K562 (cell line): ENCODE measurements at regions not wholly inside any gene's neighbourhood (a gene's known extent, or its start where the extent isn't known, plus 50 kb on each side); places are given as distances from the start of the nearest gene placed in this dataset.

Experiments used
- ATAC-seq: fragments of 200-7000 bp; cut with Tn5 transposase; 3 replicates; pipeline ENCODE4 v1.9.1; 2020; ENCODE audit warnings: moderate library complexity
- BruUV-seq: library from RNA; stranded (reverse); fragments of 400-500 nt; replicated peaks from 2 replicates; lab custom pipeline; 2021; lab: Mats Ljungman, UMichigan
- CTCF ChIA-PET: fragments of 300-600 bp; formaldehyde crosslinking; extraction: SDS; loops from one replicate; lab custom pipeline; 2021; ENCODE audit warnings: low intra/inter-chr PET ratio; lab: Yijun Ruan, JAX
- POLR2A ChIA-PET: fragments of 300-600, 350-650 bp; sonication (Branson Sonifier 250); formaldehyde crosslinking; extraction: SDS; loops from one replicate; lab custom pipeline; 2021; ENCODE audit warnings: antibody characterized with exemption, inconsistent platforms; lab: Yijun Ruan, JAX
- DNase-seq, 4 experiments: peaks; one replicate each; pipeline versions ENCODE4 v3.0.0 to v3.0.0-alpha.2; 2011 to 2018; ENCODE audit warnings: low spot score in 3 of 4, mixed read lengths in 3 of 4; ENCODE audit errors: extremely low read depth in 1 of 4
- FAIRE-seq: peaks from 2 replicates; lab custom pipeline; 2011; peaks lifted over from hg19 to GRCh38; lab: Jason Lieb, UNC
- H2AFZ ChIP-seq: 2 replicates; pipeline ENCODE4 v1.6.0; 2011; ENCODE audit warnings: low read depth, low read length, control low read depth, inconsistent platforms
- H3K27ac ChIP-seq: fragments of 200-600 bp; 3 replicates; pipeline ENCODE4 v1.8.0; 2011; ENCODE audit warnings: low read depth, mild to moderate bottlenecking, control low read depth, inconsistent platforms, low read length, moderate library complexity, mixed read lengths; ENCODE audit errors: extremely low read depth
- H3K27me3 ChIP-seq, 2 experiments: fragments of 300-600 bp in 1 of 2; 2 replicates in 1 of 2; 3 replicates in 1 of 2; pipeline versions ENCODE4 v1.6.0 to v1.8.0; 2011; ENCODE audit warnings: inconsistent platforms in 2 of 2, low read length in 2 of 2, mild to moderate bottlenecking in 1 of 2, mixed read lengths in 1 of 2, moderate library complexity in 1 of 2; ENCODE audit not compliant: control insufficient read depth in 2 of 2, insufficient read depth in 2 of 2
- H3K36me3 ChIP-seq: fragments of 300-600 bp; 3 replicates; pipeline ENCODE4 v1.8.0; 2011; ENCODE audit warnings: mild to moderate bottlenecking, low read length, inconsistent platforms; ENCODE audit not compliant: control insufficient read depth, insufficient read depth
- H3K4me1 ChIP-seq, 2 experiments: fragments of 200-600 bp in 1 of 2; replicated peaks in 1 of 2; 2 replicates in 1 of 2; 3 replicates in 1 of 2; pipeline versions ENCODE4 v1.5.1 to v1.8.0; 2011; ENCODE audit warnings: inconsistent platforms in 2 of 2, low read length in 2 of 2, mild to moderate bottlenecking in 1 of 2, mixed read lengths in 1 of 2, moderate library complexity in 1 of 2; ENCODE audit not compliant: control insufficient read depth in 2 of 2, insufficient read depth in 2 of 2
- H3K4me2 ChIP-seq: 2 replicates; pipeline ENCODE4 v1.6.1; 2011; ENCODE audit warnings: low read length, control low read depth, inconsistent platforms, mixed read lengths; ENCODE audit not compliant: insufficient read depth
- H3K4me3 ChIP-seq: fragments of 200-600 bp; sonication (generic), shearing (Covaris generic); 2 replicates; pipeline ENCODE4 v1.5.1; 2016; ENCODE audit warnings: control low read depth, inconsistent platforms
- H3K79me2 ChIP-seq: fragments of 200-600 bp; 3 replicates; pipeline ENCODE4 v1.8.0; 2011; ENCODE audit warnings: low read length, inconsistent platforms; ENCODE audit not compliant: control insufficient read depth, insufficient read depth
- H3K9ac ChIP-seq, 2 experiments: 2 replicates each; pipeline versions ENCODE4 v1.6.0 to v1.6.1; 2011; ENCODE audit warnings: low read depth in 2 of 2, low read length in 2 of 2, control low read depth in 1 of 2, inconsistent platforms in 1 of 2, mild to moderate bottlenecking in 1 of 2, mixed read lengths in 1 of 2; ENCODE audit not compliant: insufficient read depth in 1 of 2
- H3K9me1 ChIP-seq: one replicate; pipeline ENCODE4 v1.6.0; 2011; ENCODE audit warnings: inconsistent platforms, mild to moderate bottlenecking, low read length, moderate library complexity; ENCODE audit not compliant: control insufficient read depth, insufficient read depth
- H3K9me3 ChIP-seq: replicated peaks from 2 replicates; pipeline ENCODE4 v1.5.1; 2011; ENCODE audit warnings: low read depth, low read length, inconsistent platforms; ENCODE audit not compliant: control insufficient read depth, insufficient read depth
- H4K20me1 ChIP-seq: replicated peaks from 2 replicates; pipeline ENCODE4 v1.6.1; 2011; ENCODE audit warnings: low read length, inconsistent platforms, mixed read lengths; ENCODE audit not compliant: control insufficient read depth, insufficient read depth
- BRCA1 ChIP-seq, 2 experiments: fragments of 450-650 bp in 1 of 2; sonication (generic) in 1 of 2; formaldehyde crosslinking in 1 of 2; IDR thresholded peaks; 2 replicates each; pipeline versions ENCODE4 v1.5.0 to v1.6.1; 2017 to 2020; ENCODE audit warnings: mild to moderate bottlenecking in 1 of 2, missing genetic modification reagents in 1 of 2
- CHD2 ChIP-seq: IDR thresholded peaks from 2 replicates; pipeline ENCODE4 v1.6.1; 2011; ENCODE audit warnings: low read depth, low read length
- DDX20 ChIP-seq: fragments of 450-650 bp; IDR thresholded peaks from 2 replicates; pipeline ENCODE4 v1.6.1; 2016; ENCODE audit warnings: missing genetic modification characterization, low read depth, mild to moderate bottlenecking, missing compliant biosample characterization, moderate library complexity
- DIDO1 ChIP-seq: fragments of 450-650 bp; IDR thresholded peaks from 2 replicates; pipeline ENCODE4 v1.6.1; 2016; ENCODE audit warnings: low read depth, missing biosample characterization, missing genetic modification characterization
- ETS2 ChIP-seq: IDR thresholded peaks from 2 replicates; pipeline ENCODE4 v1.6.1; 2016; ENCODE audit warnings: borderline replicate concordance, missing genetic modification characterization, mild to moderate bottlenecking, moderate library complexity, missing compliant biosample characterization; ENCODE audit not compliant: poor library complexity, severe bottlenecking
- KLF13 ChIP-seq: fragments of 450-650 bp; IDR thresholded peaks from 2 replicates; pipeline ENCODE4 v1.6.1; 2016; ENCODE audit warnings: missing genetic modification characterization, low read depth, mild to moderate bottlenecking, missing compliant biosample characterization, moderate library complexity, borderline replicate concordance
- MEF2A ChIP-seq: IDR thresholded peaks from 2 replicates; pipeline ENCODE4 v1.6.1; 2011; ENCODE audit warnings: low read depth, mild to moderate bottlenecking, low read length, moderate library complexity; ENCODE audit not compliant: control insufficient read depth
- RAD21 ChIP-seq, 2 experiments: fragments of 250-450 bp in 1 of 2; fragments of 450-650 bp in 1 of 2; sonication (Bioruptor Pico) in 1 of 2; formaldehyde crosslinking in 1 of 2; IDR thresholded peaks in 1 of 2; conservative IDR thresholded peaks in 1 of 2; 2 replicates each; pipeline versions ENCODE4 v1.4.0 to v1.8.0; 2020 to 2022; ENCODE audit warnings: mild to moderate bottlenecking in 2 of 2, moderate library complexity in 1 of 2
- SMAD3 ChIP-seq: fragments of 450-650 bp; formaldehyde crosslinking; conservative IDR thresholded peaks from 2 replicates; pipeline ENCODE4 v1.4.0; 2020; ENCODE audit warnings: mild to moderate bottlenecking
- ZBTB43 ChIP-seq: sonication (generic); formaldehyde crosslinking; IDR thresholded peaks from 2 replicates; pipeline ENCODE4 v1.8.0; 2023; ENCODE audit warnings: mild to moderate bottlenecking, missing genetic modification reagents
- ZFPM2 ChIP-seq: fragments of 250-450 bp; sonication (Bioruptor Pico); IDR thresholded peaks from 2 replicates; pipeline ENCODE4 v1.5.1; 2022; ENCODE audit warnings: mild to moderate bottlenecking
- ZNF512 ChIP-seq: IDR thresholded peaks from 2 replicates; pipeline ENCODE4 v1.6.1; 2016; ENCODE audit warnings: missing genetic modification characterization, missing compliant biosample characterization
- ZNF780A ChIP-seq: fragments of 250-450 bp; sonication (Bioruptor Pico); IDR thresholded peaks from 2 replicates; pipeline ENCODE4 v1.5.0; 2021; ENCODE audit warnings: mild to moderate bottlenecking
- WGBS: fragments of 100-300 bp; shearing (Covaris generic); methylation state at CpG from one replicate; pipeline ENCODE4 v1.1.6; 2016; ENCODE audit warnings: low coverage, mixed read lengths; ENCODE audit not compliant: insufficient coverage; ENCODE audit errors: missing lambda C conversion rate; 5-methylcytosine and 5-hydroxymethylcytosine counted together
- in situ Hi-C: fragments of 300-500 bp; cut with MboI; formaldehyde crosslinking; loops from 4 replicates; pipeline ENCODE4 v1.15.0; 2018; ENCODE audit warnings: inconsistent platforms, mixed read lengths
- intact Hi-C: fragments of 100-400 bp; cut with micrococcal nuclease; formaldehyde crosslinking; loops from 2 replicates; pipeline ENCODE4 v1.14.2; 2022

GRCh38 chr11:28674433-28675103, 566.4 kb downstream of the METTL15 start:
- no peak overlapping the region for H3K4me2 ChIP-seq
- WGBS = 0% methylated on average over 7 of the region's 7 CpGs
- H4K20me1 ChIP-seq = no peaks in the 10 kb centered on the region
- no peak for ATAC-seq
- ChIA-PET POLR2A (no interaction called here), CTCF (no interaction called here)
- H3K27ac ChIP-seq = no peak overlapping the region
- H3K9me1 ChIP-seq = no peaks in the 10 kb centered on the region
- no peaks in the 10 kb centered on the region for H3K4me1 ChIP-seq
- no peaks in the 10 kb centered on the region for H3K9me3 ChIP-seq
- H3K9ac ChIP-seq = no peak overlapping the region
- intact Hi-C loops (no loop called here), in situ Hi-C loops (no loop called here)
- TF ChIP-seq DDX20 (tag) (no peak), KLF13 (tag) (no peak), DIDO1 (tag) (no peak), ZFPM2 (CRISPR knock-in tag) (no peak), ZBTB43 (no peak), ETS2 (tag) (no peak), CHD2 (no peak), ZNF780A (CRISPR knock-in tag) (no peak), BRCA1 (IDR thresholded peaks at IDR 0.05) (no peak), BRCA1 (CRISPR knock-in tag; IDR thresholded peaks at IDR 0.05) (no peak), ZNF512 (no peak), MEF2A (no peak), RAD21 (CRISPR knock-in tag; conservative IDR thresholded peaks at IDR 0.05 in 1 of 2, IDR thresholded peaks at IDR 0.05 in 1 of 2) (no peak), SMAD3 (CRISPR knock-in tag) (no peak)
- no peak for FAIRE-seq
- DNase-seq = peak in 1 of 4 experiments; percentile 1
- no peaks in the 10 kb centered on the region for H3K27me3 ChIP-seq
- H2AFZ ChIP-seq = no peak overlapping the region
- no TSS peak for BruUV-seq
- no peak overlapping the region for H3K4me3 ChIP-seq
- H3K79me2 ChIP-seq = no peaks in the 10 kb centered on the region
- H3K36me3 ChIP-seq = no peaks in the 10 kb centered on the region
